ENCODE measurements at regions not wholly inside any gene's neighbourhood (a gene's known extent, or its start where the extent isn't known, plus 50 kb on each side); places are given as distances from the start of the nearest gene placed in this dataset.

DNA sequence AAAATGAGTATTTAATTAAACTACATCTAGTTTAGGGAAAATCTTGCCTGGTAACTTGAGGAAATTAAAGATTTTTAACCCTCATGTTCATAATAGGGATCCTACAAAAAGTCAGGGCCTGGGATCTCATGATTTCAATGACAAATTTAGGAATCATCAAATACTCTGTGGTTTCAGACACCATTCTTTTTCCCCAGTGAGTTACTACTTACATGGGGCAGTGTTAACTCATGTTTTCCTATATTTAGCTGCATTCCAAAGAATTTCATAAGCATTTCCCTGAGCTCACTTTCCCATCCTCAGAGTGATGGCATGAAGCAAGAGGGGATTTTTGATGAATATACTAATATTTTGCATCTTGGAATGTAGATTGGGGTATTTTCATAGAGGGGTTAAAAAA is 321.7 kb downstream of the CENPW start:
- peak; percentile 2 for DNase-seq (ENCODE audit: low read depth)
- TF ChIP-seq, protein P1, sequence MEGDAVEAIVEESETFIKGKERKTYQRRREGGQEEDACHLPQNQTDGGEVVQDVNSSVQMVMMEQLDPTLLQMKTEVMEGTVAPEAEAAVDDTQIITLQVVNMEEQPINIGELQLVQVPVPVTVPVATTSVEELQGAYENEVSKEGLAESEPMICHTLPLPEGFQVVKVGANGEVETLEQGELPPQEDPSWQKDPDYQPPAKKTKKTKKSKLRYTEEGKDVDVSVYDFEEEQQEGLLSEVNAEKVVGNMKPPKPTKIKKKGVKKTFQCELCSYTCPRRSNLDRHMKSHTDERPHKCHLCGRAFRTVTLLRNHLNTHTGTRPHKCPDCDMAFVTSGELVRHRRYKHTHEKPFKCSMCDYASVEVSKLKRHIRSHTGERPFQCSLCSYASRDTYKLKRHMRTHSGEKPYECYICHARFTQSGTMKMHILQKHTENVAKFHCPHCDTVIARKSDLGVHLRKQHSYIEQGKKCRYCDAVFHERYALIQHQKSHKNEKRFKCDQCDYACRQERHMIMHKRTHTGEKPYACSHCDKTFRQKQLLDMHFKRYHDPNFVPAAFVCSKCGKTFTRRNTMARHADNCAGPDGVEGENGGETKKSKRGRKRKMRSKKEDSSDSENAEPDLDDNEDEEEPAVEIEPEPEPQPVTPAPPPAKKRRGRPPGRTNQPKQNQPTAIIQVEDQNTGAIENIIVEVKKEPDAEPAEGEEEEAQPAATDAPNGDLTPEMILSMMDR (IDR thresholded peaks at IDR 0.05; ENCODE audit: insufficient read depth, low read length, poor library complexity, severe bottlenecking), result no peak
- no peaks in the 10 kb centered on the region for H3K36me3 ChIP-seq (ENCODE audit: control insufficient read depth, insufficient read depth, low read length)

DNA sequence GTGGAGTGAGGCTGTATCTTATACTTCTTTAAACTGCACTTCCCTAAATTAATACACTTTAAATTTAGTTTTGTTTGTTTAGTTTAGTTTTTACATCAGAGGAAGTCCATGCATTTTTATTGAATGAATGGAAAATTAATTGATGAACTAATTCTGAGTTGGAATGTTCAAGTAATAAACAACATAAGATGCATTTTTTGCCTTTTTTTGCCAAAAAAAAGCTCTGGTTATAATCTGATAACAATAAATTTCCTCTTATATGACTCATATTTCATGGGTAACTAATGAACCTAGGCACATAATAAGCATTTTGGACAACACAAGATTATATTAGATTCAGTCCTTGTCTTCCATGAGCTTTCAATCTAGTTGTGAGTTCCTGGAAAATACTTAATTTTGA is 323.1 kb downstream of the CENPW start:
- Histone ChIP-seq H3K27me3 (ENCODE audit: control insufficient read depth, insufficient read depth, low read length) (no peaks in the 10 kb centered on the region), H3K36me3 (ENCODE audit: control insufficient read depth, insufficient read depth, low read length) (no peaks in the 10 kb centered on the region), H3K4me3 (ENCODE audit: low read depth, low read length) (no peak overlapping the region)
- TF ChIP-seq, protein P1 (IDR thresholded peaks at IDR 0.05; ENCODE audit: insufficient read depth, low read length, poor library complexity, severe bottlenecking), result no peak
- no peak for DNase-seq (ENCODE audit: low read depth)

More for the DNA sequence above, 321.7 kb downstream of the CENPW start:
- Histone ChIP-seq H3K27me3 (ENCODE audit: control insufficient read depth, insufficient read depth, low read length) (no peaks in the 10 kb centered on the region), H3K4me3 (ENCODE audit: low read depth, low read length) (no peak overlapping the region)

DNA sequence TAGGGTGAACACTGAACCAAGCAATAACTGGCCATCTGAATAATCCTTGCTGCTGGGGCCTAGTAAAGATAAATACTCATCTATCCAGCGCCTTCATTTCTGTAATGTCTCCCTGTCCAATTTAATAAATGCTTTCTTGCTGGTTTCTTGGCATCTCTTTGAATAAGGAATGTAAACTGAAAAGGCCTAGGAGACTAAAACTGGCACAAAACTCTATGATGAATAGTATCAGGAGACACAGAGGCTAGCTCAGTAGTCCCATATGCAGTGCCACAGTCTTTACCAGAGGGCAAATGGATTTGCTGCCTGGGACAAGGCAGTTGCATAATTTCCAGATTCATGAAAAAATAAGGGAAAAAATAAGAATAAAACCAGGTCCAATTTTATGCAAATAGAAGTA is 324.4 kb downstream of the CENPW start:
- TF ChIP-seq, protein P1 (IDR thresholded peaks at IDR 0.05; ENCODE audit: insufficient read depth, low read length, poor library complexity, severe bottlenecking), result no peak
- DNase-seq (ENCODE audit: low read depth), result no peak
- no peaks in the 10 kb centered on the region for H3K27me3 ChIP-seq (ENCODE audit: control insufficient read depth, insufficient read depth, low read length)
- H3K4me3 ChIP-seq (ENCODE audit: low read depth, low read length), result no peak overlapping the region
- H3K36me3 ChIP-seq (ENCODE audit: control insufficient read depth, insufficient read depth, low read length), result no peaks in the 10 kb centered on the region

DNA sequence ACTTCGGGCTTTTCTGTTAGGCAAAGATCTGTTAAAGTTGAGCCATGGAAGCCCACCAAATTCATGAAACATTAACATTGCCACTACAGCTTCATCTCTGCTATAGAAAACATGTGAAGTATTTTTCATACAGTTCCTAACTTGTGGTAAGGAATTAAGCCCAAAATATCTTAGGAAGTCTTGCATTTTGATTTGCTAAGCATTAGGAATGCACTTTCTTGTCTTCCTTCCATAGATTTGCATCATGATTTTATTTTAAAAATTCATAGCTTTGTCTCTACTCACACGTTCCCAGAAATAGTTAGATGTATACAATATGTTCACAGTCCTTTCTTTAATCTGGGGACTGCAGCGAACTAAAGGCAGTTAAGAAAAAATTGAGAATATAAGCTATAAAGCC is 325.6 kb downstream of the CENPW start:
- Histone ChIP-seq H3K36me3 (ENCODE audit: control insufficient read depth, insufficient read depth, low read length) (no peaks in the 10 kb centered on the region), H3K27me3 (ENCODE audit: control insufficient read depth, insufficient read depth, low read length) (no peaks in the 10 kb centered on the region), H3K4me3 (ENCODE audit: low read depth, low read length) (no peak overlapping the region)
- no peak for DNase-seq (ENCODE audit: low read depth)
- TF ChIP-seq, protein P1 (IDR thresholded peaks at IDR 0.05; ENCODE audit: insufficient read depth, low read length, poor library complexity, severe bottlenecking), result no peak

DNA sequence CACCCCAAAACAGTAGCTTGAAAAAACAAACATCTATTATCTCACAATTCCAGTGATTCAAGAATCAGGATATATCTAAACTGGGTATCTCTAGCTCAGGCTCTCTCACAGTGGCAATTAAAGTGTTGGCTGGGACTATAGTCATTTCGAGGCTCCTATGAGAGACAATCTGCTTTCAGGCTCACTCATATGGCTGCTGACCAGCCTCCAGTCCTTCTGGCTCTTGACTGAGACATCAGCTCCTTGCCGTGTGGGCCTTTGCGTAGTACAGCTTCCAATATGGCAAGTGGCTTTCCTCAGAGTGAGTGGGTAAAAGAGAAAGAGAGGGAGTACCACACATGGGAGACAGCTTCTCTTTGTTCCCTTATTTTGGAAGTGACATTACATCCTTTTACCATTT is 327.2 kb downstream of the CENPW start:
- H3K27me3 ChIP-seq (ENCODE audit: control insufficient read depth, insufficient read depth, low read length), result no peaks in the 10 kb centered on the region

DNA sequence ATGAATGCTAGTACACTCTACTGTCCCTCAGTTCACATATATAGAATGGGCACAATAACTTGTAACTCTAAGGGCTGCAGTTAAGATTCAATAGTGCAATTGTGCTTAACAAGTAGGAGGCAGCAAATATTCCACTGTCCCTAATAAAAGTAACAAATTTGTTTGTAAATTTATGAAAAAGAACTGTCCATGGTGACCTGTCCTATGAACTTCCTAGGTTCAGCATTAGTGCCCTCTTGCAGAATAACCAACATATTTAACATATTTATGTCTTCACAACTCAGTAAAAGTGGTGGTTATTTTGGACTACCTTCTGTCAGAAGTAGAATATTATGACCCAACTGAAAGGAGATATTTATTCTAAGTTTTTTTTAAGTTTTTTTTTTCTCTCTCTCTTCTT is 327.8 kb downstream of the CENPW start:
- TF ChIP-seq, protein P1 (IDR thresholded peaks at IDR 0.05; ENCODE audit: insufficient read depth, low read length, poor library complexity, severe bottlenecking), result no peak
- H3K36me3 ChIP-seq (ENCODE audit: control insufficient read depth, insufficient read depth, low read length), result no peaks in the 10 kb centered on the region
- no peak overlapping the region for H3K4me3 ChIP-seq (ENCODE audit: low read depth, low read length)
- no peak for DNase-seq (ENCODE audit: low read depth)
- no peaks in the 10 kb centered on the region for H3K27me3 ChIP-seq (ENCODE audit: control insufficient read depth, insufficient read depth, low read length)

More for the DNA sequence above, 327.2 kb downstream of the CENPW start:
- TF ChIP-seq, protein P1 (IDR thresholded peaks at IDR 0.05; ENCODE audit: insufficient read depth, low read length, poor library complexity, severe bottlenecking), result no peak
- Histone ChIP-seq H3K4me3 (ENCODE audit: low read depth, low read length) (no peak overlapping the region), H3K36me3 (ENCODE audit: control insufficient read depth, insufficient read depth, low read length) (no peaks in the 10 kb centered on the region)
- DNase-seq (ENCODE audit: low read depth), result no peak

Data from kidney epithelial cell (primary cell).